PC-9 (cell line): ENCODE measurements at regions not wholly inside any gene's neighbourhood (a gene's known extent, or its start where the extent isn't known, plus 50 kb on each side); places are given as distances from the start of the nearest gene placed in this dataset.

Experiments
- BruUV-seq: library from RNA; stranded (reverse); fragments of 400-500 nt; replicated peaks from 2 replicates; lab custom pipeline; 2021; lab: Mats Ljungman, UMichigan
- CTCF ChIA-PET: fragments of 300-600 bp; sonication (Branson Sonifier 250); formaldehyde crosslinking; loops from one replicate; lab custom pipeline; 2022; ENCODE audit warnings: antibody characterized with exemption; lab: Charles Lee
- POLR2A ChIA-PET: fragments of 300-600 bp; sonication (Branson Sonifier 250); formaldehyde crosslinking; loops from one replicate; lab custom pipeline; 2022; ENCODE audit warnings: antibody characterized with exemption; ENCODE audit not compliant: unreplicated experiment; lab: Charles Lee
- DNase-seq, 2 experiments: peaks; one replicate each; pipeline versions ENCODE4 v3.0.0 to v3.0.0-alpha.2; 2015 to 2022; ENCODE audit warnings: mixed read lengths in 1 of 2
- H2AFZ ChIP-seq: fragments of 200-600 bp; sonication (generic); 2 replicates; pipeline ENCODE4 v1.8.1; 2017; ENCODE audit warnings: antibody characterized with exemption
- H3F3A ChIP-seq: fragments of 200-600 bp; sonication (generic); 2 replicates; pipeline ENCODE4 v1.8.1; 2017; ENCODE audit warnings: antibody characterized with exemption, mild to moderate bottlenecking, low read depth; ENCODE audit not compliant: insufficient read depth
- H3K27ac ChIP-seq: fragments of 200-600 bp; sonication (generic); 2 replicates; pipeline ENCODE4 v1.6.1; 2016; ENCODE audit warnings: mixed run types
- H3K27me3 ChIP-seq: fragments of 200-600 bp; sonication (generic); 2 replicates; pipeline ENCODE4 v1.6.1; 2016; ENCODE audit warnings: low read depth, mixed run types; ENCODE audit not compliant: insufficient read depth
- H3K36me3 ChIP-seq: fragments of 200-600 bp; sonication (generic); 2 replicates; pipeline ENCODE4 v1.6.1; 2016; ENCODE audit warnings: low read depth, mixed run types
- H3K4me1 ChIP-seq: fragments of 200-600 bp; sonication (generic); replicated peaks from 2 replicates; pipeline ENCODE4 v1.6.1; 2016; ENCODE audit warnings: mixed run types; ENCODE audit not compliant: insufficient read depth
- H3K4me2 ChIP-seq: fragments of 200-600 bp; sonication (generic); 2 replicates; pipeline ENCODE4 v1.6.1; 2017; ENCODE audit warnings: mixed run types
- H3K4me3 ChIP-seq: fragments of 200-600 bp; sonication (generic); 2 replicates; pipeline ENCODE4 v1.6.1; 2016; ENCODE audit warnings: mixed run types
- H3K79me2 ChIP-seq: fragments of 200-600 bp; sonication (generic); 2 replicates; pipeline ENCODE4 v1.6.1; 2017; ENCODE audit warnings: low read depth, mixed run types
- H3K9me2 ChIP-seq: fragments of 200-600 bp; sonication (generic); 2 replicates; pipeline ENCODE4 v1.8.1; 2017; ENCODE audit warnings: mild to moderate bottlenecking; ENCODE audit not compliant: insufficient read depth
- H3K9me3 ChIP-seq: fragments of 200-600 bp; sonication (generic); 2 replicates; pipeline ENCODE4 v1.8.1; 2016; ENCODE audit warnings: low read depth; ENCODE audit not compliant: insufficient read depth
- H4K20me1 ChIP-seq: fragments of 200-600 bp; sonication (generic); 2 replicates; pipeline ENCODE4 v1.8.1; 2017; ENCODE audit not compliant: insufficient read depth
- EZH2 ChIP-seq: fragments of 200-600 bp; sonication (generic); IDR thresholded peaks from 2 replicates; pipeline ENCODE4 v1.8.0; 2017; ENCODE audit warnings: antibody characterized with exemption, low read depth
- intact Hi-C: fragments of 100-400 bp; cut with micrococcal nuclease; formaldehyde crosslinking; loops from one replicate; pipeline ENCODE4 v1.10.0; 2022; ENCODE audit not compliant: unreplicated experiment
- TF ChIP-seq, protein P1 (sequence below): fragments of 200-600 bp; sonication (generic); conservative IDR thresholded peaks from 2 replicates; pipeline ENCODE4 v1.6.1; 2017; ENCODE audit warnings: mixed run types, antibody characterized with exemption, mild to moderate bottlenecking, moderate library complexity

DNA sequence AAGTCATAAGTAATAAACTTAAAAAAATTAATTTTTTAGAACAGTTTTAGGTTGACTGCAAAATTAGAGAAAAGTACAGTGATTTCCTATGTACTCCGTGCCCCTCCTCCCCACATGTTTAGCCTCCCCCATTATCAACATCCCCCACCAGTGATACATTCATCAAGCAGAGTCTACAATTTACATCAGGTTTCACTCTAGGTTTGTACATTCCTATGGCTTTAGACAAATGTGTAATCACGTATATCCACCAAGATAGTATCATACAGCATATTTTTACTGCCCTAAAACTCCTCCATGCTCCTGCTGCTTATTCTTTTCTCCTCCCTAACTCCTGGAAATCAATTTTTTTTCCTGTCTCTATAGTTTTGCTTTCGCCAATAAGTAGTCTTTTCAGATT, 438.7 kb downstream of the LRFN5 start:
- no TSS peak for BruUV-seq
- Histone ChIP-seq H4K20me1 (no peaks in the 10 kb centered on the region), H3K36me3 (no peaks in the 10 kb centered on the region), H3K79me2 (no peaks in the 10 kb centered on the region), H2AFZ (no peak overlapping the region; the same call in 1 of the 2 replicates), H3K4me3 (no peak overlapping the region), H3F3A (no peaks in the 10 kb centered on the region), H3K9me3 (no peaks in the 10 kb centered on the region), H3K27me3 (no peaks in the 10 kb centered on the region), H3K4me1 (no peaks in the 10 kb centered on the region), H3K27ac (no peak overlapping the region), H3K9me2 (no peaks in the 10 kb centered on the region), H3K4me2 (no peak overlapping the region)
- no peak for DNase-seq
- no peak for TF ChIP-seq EZH2
- TF ChIP-seq, protein P1, sequence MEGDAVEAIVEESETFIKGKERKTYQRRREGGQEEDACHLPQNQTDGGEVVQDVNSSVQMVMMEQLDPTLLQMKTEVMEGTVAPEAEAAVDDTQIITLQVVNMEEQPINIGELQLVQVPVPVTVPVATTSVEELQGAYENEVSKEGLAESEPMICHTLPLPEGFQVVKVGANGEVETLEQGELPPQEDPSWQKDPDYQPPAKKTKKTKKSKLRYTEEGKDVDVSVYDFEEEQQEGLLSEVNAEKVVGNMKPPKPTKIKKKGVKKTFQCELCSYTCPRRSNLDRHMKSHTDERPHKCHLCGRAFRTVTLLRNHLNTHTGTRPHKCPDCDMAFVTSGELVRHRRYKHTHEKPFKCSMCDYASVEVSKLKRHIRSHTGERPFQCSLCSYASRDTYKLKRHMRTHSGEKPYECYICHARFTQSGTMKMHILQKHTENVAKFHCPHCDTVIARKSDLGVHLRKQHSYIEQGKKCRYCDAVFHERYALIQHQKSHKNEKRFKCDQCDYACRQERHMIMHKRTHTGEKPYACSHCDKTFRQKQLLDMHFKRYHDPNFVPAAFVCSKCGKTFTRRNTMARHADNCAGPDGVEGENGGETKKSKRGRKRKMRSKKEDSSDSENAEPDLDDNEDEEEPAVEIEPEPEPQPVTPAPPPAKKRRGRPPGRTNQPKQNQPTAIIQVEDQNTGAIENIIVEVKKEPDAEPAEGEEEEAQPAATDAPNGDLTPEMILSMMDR, result no peak
- intact Hi-C loops, result no loop called here
- CTCF ChIA-PET, result no interaction called here
- POLR2A ChIA-PET, result no interaction called here

DNA sequence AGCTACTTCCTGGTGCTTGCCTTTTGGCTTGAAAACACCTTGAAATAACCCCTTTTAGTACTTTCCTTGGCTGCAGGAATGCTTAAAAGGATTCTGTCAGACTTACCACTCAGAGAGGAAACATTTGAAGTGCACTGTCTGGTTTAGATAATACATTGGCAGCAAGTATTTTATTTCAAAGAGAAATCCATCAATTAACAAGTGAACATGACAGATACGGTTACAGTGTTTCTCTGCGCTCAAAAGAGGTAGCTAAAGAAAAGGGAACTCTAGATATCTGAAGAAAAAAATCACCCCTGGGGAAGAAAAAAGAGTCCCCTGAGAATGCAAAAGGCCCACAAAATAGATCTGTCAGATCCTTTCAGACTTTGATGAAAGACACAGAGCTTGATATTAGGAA, 421.9 kb downstream of the LRFN5 start:
- no peak overlapping the region for H3K4me2 ChIP-seq
- no peak for DNase-seq
- H3K4me1 ChIP-seq, result no peaks in the 10 kb centered on the region
- H3K36me3 ChIP-seq, result no peaks in the 10 kb centered on the region
- ChIA-PET POLR2A (no interaction called here), CTCF (no interaction called here)
- no peaks in the 10 kb centered on the region for H3K79me2 ChIP-seq
- H4K20me1 ChIP-seq, result no peaks in the 10 kb centered on the region
- TF ChIP-seq, protein P1, result no peak
- H2AFZ ChIP-seq, result no peak overlapping the region
- no peak overlapping the region for H3K27ac ChIP-seq
- H3K9me3 ChIP-seq, result no peaks in the 10 kb centered on the region; the same call in 1 of the 2 replicates
- no TSS peak for BruUV-seq
- H3K27me3 ChIP-seq, result no peaks in the 10 kb centered on the region
- no peaks in the 10 kb centered on the region for H3F3A ChIP-seq
- H3K9me2 ChIP-seq, result no peaks in the 10 kb centered on the region
- no peak overlapping the region for H3K4me3 ChIP-seq
- intact Hi-C loops, result no loop called here

DNA sequence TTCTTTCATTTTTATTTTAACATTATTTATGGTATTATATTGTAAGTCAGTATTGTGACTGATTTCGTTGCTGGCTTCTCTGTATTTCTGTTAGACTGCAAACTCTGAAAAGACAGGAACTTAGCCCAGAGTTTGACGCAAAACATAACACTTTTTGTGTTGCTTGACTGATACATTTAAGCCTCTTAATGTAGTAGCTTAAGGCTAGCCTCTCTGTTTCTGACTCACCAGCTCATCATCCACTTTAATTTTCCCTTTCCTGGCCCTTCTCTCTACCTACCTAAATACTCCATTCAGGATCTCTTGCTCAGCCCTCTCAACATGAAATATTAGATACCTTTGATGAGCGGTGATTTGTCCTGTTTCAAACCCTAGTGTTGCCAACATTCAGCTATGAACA, 420.6 kb downstream of the LRFN5 start:
- Histone ChIP-seq H3K36me3 (no peaks in the 10 kb centered on the region), H3K9me3 (no peaks in the 10 kb centered on the region; the same call in 1 of the 2 replicates), H2AFZ (no peak overlapping the region), H3K4me2 (no peak overlapping the region), H3K4me1 (no peaks in the 10 kb centered on the region), H4K20me1 (no peaks in the 10 kb centered on the region), H3K9me2 (no peaks in the 10 kb centered on the region), H3K79me2 (no peaks in the 10 kb centered on the region), H3K27ac (no peak overlapping the region), H3K27me3 (no peaks in the 10 kb centered on the region), H3F3A (no peaks in the 10 kb centered on the region), H3K4me3 (no peak overlapping the region)
- TF ChIP-seq EZH2, result no peak
- TF ChIP-seq, protein P1, result no peak
- ChIA-PET POLR2A (no interaction called here), CTCF (no interaction called here)
- intact Hi-C loops, result no loop called here
- BruUV-seq, result no TSS peak
- DNase-seq, result no peak
